ENCODE measurements at regions not wholly inside any gene's neighbourhood (a gene's known extent, or its start where the extent isn't known, plus 50 kb on each side); places are given as distances from the start of the nearest gene placed in this dataset.
A peak's percentile ranks its signal among the peaks of the same experiment; 100 is the strongest.

- DNase-seq, result no peak
Measured at GRCh38 chr9:18159254-18159653, 314.7 kb upstream of the ADAMTSL1 start.

DNA sequence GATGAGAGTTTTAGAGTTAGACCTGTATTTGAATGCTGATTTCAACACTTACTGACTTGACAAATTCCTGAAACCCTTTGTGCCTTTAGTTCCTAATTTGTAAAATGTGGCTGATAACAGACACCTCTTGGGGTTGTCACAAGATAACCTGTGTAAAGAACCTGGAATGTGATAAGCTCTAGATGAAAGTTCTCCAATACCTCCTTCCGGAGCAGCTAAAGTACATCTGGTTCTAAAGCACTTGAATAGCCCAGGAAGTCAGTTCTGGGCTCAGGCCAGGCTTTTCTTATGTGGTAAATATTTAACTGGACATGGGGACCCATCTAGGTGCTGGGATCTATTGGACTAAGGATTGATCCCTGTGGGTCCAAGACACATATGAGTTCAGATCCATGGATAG is 310.8 kb upstream of the ADAMTSL1 start:
- no peak for DNase-seq

DNA sequence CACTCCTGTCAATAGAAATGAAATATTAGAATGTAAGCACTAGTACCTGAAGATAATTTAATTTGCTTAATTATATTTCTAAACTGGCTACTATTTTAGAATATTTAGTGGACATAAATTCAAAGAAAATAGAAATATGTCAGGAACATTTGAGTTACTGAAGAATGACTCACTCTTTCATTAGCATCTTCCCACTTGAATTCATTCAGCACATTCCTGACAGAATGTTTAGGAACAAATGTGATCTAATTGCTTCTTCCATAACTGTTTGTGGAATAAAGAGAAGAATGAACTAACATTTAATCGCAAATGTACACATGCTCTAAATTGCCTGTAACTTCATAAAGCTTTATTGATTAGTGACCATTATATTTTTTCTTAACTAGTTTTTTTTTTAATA is 306.2 kb upstream of the ADAMTSL1 start:
- no peak for DNase-seq

- DNase-seq, result no peak
Measured at GRCh38 chr9:18173923-18174322, 300.0 kb upstream of the ADAMTSL1 start.

GRCh38 chr9:18182636-18183035 is 291.3 kb upstream of the ADAMTSL1 start:
- no peak for DNase-seq

GRCh38 chr9:18183974-18184373 is 290.0 kb upstream of the ADAMTSL1 start:
- DNase-seq, result no peak

- no peak for DNase-seq
Measured at GRCh38 chr9:18184401-18184800, 289.6 kb upstream of the ADAMTSL1 start.

- DNase-seq, result no peak
Measured at GRCh38 chr9:18185196-18185595, 288.8 kb upstream of the ADAMTSL1 start.

GRCh38 chr9:18188971-18189370 is 285.0 kb upstream of the ADAMTSL1 start:
- DNase-seq, result no peak

- peak; percentile 4 for DNase-seq
Measured at GRCh38 chr9:18189871-18190670, 283.9 kb upstream of the ADAMTSL1 start.

DNA sequence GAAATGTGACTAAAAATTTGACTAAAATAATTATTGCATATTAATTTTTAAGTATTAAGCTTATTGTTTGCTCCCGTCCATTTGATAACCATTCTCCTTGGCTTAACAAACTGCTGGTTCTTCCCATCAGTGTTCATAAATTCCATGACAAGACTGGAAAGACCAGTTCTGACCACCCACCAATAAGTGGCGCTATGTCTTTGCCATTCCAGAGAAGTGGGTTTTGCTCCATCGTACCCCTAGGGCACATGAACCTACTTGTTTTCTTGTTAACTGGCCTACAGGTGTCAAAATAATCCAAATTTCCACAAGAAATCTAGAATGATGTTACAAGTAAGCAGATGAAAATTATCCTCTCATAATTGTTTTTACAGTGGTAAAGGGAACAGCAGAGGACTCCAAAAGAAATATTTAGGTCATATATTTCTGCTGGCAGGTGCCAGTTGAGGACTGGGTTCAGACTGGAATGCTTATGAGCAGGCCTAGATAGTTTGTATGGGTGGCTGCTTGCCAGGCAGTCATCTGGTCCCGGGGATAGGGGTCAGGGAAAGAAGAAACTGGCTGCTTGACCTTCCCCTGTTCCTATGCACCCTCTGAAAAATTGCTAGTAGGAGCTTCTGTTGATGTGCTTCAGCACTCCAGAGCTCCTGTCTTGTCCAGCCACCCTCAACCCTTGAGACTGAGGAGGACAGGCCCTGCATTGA is 283.1 kb upstream of the ADAMTSL1 start:
- DNase-seq, result no peak

GRCh38 chr9:18194316-18194715 is 279.6 kb upstream of the ADAMTSL1 start:
- no peak for DNase-seq

DNA sequence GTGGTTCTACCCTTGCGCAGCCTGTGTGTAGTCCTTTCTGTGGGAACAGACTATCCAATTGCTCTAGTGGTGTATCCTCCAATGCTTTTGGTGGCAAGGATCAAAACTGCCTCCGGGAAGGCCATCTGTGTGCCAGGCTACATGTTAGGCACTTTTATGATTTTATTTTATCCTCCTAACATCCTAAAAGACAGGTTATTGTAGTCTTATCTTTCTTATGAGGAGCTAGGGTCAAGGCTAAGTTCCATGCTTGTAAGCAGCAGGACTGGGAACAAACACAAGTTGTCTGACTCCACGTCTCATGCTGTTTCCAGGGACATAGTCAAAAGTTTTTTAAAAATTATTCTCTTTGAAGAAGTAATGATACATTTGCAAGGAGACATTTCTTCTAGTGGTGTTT is 278.7 kb upstream of the ADAMTSL1 start:
- DNase-seq, result no peak

GRCh38 chr9:18202924-18203323 is 271.0 kb upstream of the ADAMTSL1 start:
- DNase-seq, result no peak

DNA sequence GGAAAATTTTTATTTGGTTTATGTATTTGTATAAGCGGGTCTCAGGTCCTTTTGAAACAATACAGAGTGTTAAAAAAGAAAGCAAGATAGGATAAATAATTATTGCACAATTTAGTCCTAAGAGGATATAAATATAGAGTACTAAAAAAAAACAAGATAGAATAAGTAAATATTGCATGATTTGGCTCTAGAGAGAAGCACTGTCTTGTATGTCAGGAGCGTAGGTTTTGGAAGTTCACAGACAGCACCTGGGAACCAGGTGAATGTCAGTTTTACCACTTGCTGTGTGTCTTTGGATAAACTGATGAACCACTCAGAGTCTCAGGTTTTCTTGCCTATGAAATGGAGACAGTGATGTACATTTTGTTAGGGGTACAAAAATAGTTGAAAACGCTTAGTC is 266.2 kb upstream of the ADAMTSL1 start:
- DNase-seq, result no peak

DNA sequence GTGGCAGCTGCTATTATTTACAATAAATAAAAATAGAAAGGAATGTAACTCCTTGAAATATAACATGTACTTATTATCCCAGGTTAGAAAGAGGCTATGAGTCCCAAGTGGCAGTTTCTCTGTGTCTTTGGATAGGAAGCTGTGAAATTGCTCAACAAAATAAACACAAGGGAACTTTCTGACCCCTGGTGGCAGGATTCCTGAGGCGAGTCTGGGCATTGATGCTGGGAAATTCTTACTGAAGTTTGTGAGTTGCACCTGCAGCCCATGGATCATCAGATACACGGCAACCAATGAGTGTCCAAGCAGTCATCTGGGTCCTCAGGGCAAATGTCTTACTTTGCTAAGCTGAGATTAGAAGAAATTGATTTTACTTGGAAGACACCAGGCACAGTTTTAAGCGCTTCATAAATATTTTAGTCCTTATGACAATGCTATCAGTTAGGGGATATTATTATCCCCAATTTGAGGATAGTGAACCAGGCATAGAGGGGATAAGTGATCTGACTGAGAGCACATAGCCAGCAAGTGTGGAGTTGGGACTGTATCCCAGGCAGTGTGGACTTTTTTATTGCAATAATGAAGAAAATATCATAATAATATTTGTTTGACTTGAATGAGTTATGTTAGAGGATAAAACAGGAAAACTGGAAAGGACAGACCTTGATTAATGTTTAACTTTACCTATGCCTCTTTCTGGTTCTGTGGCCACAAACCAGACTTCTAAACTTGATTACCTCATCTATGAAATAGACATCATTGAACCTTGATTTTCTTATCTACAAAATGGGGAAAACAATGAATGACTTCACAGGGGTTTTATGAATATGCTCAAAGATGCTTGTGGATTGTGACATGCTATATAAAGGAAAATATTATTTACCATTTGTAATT is 265.5 kb upstream of the ADAMTSL1 start:
- peak; percentile 28 for DNase-seq

DNA sequence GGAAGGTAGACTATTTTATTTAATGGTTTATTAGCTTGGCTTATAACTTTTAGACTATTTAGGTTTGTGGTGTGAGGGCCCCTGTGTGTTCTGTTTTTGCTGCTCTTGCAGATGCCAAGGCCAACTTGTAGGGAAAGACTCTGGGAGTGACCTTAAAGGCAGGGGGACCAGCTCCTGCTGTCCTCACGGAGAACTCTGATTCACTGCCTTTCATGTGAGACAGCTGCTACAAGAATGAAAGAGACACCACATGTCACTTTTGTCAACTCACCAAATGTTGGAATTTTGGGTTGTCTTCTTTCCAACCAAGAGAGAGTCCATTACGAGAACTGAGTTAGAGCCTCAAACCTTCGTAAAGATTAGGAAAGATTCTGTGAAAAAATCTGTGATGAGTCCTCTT is 258.3 kb upstream of the ADAMTSL1 start:
- DNase-seq, result no peak

DNA sequence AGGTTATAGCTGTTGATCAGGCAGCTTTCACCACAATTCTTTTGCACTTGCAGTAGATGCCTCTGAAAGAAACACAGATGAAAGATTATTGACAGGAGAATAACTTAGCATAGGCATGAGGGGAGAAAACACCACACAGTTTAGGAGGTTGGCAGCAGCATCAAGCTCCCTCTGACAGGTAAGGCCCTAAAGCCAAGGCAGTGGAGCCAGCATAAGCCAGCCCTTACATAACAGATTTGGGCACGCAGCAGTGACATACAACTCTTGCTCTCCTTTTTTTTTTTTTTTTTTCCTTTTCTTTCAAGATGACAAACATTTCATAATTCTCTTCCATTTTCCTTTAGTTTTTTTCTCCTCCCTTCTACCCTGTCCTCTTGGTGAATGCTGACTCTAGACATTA is 257.6 kb upstream of the ADAMTSL1 start:
- no peak for DNase-seq

DNA sequence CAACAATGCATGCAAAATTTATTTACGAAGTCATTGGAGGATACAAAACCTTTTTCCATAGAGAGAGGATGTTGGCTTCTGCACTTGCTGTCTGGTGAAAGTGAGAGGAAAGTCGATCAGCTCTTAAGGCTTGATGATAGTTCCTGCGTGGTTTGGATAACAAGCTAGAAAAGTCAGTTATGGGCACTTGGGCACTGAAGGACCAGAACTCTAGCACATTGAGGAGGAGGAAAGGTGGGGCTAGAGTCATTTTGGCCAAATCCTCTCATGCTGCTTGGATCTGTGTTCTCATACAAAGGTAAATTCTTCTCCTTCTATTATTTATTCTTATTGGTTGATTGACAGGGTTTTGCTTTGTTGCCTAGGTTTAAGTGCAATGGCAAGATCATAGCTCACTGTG is 245.9 kb upstream of the ADAMTSL1 start:
- no peak for DNase-seq

DNA sequence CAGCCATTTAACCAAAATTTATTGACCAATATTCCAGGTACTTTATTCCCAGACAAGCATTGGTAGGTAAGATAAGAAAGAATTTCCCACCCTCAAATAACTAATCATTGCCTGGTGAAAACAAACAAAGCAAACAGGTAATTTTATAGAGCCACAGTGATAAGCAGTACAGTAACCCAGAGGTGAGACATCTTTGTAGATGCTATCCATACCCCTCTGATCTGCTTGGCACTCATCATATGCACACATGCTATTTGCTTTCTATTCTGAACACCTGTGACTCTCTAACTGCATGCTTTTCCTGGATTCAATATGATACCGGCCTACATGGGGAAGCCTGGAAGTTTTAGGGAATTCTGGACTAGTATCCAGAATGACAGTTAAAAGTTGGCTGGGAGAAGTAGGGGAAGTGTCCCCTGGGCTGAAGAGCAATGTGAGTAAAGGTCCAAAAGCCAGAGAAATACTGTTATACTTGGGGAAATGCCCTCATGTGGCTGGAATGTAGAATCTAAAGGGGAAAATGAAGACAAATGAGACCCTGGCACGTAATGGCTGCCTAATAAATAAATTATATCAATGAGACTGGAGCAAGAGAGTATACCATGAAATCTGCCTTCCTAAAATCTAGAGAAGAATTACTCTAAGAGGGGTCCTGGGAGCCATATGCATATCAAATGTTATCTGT is 243.8 kb upstream of the ADAMTSL1 start:
- DNase-seq, result no peak

GRCh38 chr9:18233311-18233710 is 240.6 kb upstream of the ADAMTSL1 start:
- no peak for DNase-seq

DNA sequence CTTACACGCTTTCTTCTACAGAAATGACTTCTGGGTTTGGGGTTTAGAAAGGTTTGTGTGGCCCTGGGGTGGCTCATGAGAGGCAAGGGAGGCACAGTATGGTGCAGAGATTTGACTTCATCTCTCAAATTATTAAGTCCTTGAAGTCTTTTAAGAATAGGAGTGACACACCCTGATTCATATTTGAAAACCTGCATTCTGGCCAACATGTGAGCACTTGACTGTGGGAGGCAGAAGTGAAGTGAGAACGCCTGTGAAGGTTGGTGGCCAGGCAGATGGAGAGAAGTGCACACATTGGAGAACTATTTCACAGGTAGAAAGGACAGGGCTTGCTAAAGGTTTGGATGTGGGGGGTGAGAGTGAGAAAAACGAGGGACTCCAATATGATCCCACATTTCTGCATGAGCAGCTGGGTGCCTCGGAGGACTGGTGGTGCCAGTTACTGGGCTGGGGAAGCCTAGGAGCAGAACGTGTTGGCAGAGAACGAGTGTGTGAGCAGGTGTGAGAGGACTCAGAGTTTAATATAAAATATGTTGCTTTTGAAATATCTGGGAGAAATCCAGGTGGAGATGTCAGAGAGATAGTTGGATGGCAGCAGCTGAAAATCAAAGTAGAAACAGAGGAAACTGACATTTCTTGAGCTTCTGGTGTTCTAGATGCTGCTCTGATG is 240.0 kb upstream of the ADAMTSL1 start:
- no peak for DNase-seq

Measured in fibroblast of skin of abdomen (primary cell).